GM10266 (cell line): ENCODE measurements at regions not wholly inside any gene's neighbourhood (a gene's known extent, or its start where the extent isn't known, plus 50 kb on each side); places are given as distances from the start of the nearest gene placed in this dataset.
"Not testable (repeated sequence)": the region's sequence is repeated elsewhere in the genome, so short reads cannot be mapped to it uniquely, and the experiment has no call there.

Experiments used
- DNase-seq: peaks from one replicate; pipeline ENCODE4 v3.0.0; 2012; ENCODE audit errors: extremely low spot score
- TF ChIP-seq, protein P1 (sequence below): IDR thresholded peaks from 2 replicates; pipeline ENCODE4 v1.5.1; 2012; ENCODE audit warnings: mild to moderate bottlenecking, low read depth; ENCODE audit not compliant: control insufficient read depth, insufficient read depth; ENCODE audit errors: missing control alignments

DNA sequence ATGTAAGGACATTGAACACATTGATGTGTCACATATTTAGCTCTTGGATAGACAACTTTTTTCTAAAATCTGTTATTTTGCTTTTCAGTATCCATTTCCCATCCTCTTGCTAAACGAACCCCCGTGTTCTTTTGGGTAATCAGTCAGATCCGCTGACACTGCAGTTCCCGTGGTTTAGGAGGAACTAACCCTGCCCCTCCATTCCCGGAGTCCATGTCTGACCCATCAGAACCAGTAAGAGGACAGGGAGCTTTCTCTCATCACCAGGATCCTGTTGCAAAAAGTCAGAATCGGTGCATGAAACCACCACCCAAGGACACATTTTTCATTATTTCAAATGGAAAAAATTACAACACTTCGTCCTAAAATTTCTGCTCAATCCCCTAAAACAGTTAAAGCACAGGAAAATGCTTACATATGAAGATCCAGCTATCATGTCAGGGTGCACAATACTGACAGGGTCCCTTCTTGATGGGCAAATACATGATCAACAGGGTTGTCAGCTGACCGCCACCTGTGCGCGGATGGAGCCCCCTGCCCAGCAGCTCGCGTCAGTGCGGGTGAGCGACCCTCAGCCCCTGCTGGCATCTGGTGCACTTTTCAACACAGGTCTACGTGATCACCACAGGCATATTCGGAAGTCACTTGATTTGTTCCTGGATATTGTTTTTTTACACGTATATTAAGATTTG lies 276.8 kb downstream of the ADGRD1 start:
- TF ChIP-seq, protein P1, sequence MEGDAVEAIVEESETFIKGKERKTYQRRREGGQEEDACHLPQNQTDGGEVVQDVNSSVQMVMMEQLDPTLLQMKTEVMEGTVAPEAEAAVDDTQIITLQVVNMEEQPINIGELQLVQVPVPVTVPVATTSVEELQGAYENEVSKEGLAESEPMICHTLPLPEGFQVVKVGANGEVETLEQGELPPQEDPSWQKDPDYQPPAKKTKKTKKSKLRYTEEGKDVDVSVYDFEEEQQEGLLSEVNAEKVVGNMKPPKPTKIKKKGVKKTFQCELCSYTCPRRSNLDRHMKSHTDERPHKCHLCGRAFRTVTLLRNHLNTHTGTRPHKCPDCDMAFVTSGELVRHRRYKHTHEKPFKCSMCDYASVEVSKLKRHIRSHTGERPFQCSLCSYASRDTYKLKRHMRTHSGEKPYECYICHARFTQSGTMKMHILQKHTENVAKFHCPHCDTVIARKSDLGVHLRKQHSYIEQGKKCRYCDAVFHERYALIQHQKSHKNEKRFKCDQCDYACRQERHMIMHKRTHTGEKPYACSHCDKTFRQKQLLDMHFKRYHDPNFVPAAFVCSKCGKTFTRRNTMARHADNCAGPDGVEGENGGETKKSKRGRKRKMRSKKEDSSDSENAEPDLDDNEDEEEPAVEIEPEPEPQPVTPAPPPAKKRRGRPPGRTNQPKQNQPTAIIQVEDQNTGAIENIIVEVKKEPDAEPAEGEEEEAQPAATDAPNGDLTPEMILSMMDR = no peak
- DNase-seq = no peak

DNA sequence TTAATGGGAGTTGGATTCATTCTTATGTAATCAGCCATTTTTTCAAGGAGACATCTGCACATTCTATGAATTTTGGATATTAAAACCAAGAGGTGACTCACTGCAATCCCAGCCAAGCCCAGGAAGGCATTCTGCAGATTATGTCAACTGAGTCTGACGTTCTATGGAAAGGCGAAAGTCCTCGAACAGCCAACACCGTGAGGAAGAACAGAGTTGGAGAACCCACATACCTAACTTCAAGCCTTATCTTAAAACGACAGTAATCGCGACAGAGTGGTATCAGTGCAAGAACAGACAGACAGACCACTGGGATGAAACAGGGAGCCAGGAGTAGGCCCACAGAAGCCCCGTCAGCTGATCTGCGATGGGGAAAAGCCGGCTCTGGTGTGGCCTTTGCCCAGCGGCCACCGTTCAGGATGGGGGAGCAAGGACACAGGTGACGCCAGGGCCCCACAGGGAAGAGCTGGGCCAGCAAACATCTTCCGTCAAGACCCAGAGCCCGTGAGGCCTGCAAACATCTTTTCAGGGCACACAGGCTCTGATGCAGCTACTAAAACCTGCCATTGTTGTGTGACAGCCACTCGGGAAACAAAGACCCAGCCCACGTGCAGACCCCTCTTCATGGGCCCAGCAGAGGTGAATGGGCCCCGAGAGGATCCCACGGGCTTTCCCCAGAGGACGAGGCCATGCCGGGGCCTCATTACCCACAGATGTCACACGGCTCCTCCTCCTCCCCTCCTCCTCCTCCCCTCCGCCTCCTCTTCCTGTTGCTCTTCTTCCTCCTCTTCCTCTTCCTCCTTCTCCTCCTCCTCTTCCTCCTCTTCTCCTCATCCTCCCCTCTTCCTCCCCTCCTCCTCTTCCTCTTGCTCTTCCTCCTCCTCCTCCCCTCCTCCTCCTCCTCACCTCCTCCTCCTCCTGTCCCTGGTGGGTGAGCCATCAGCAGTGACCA lies 277.6 kb downstream of the ADGRD1 start:
- no peak for DNase-seq
- TF ChIP-seq, protein P1 = no peak

DNA sequence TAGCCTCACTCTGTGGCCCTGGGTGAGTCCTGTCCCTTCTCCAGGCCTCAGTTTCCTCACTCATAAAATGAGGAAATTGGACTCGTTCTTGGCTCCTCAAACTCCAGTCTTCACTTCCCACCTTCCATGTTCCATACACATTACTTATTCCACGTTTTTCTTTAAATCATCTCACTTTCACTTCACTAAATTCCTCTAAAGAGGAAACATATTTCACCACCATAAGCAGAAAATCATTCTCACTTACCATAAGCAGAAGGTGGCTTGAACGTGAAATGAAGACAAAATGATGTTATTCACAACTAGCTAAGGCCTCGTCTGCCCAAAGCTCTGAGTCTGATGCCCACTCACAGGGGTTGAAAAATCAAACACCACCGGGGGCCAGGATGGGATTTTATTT lies 278.3 kb downstream of the ADGRD1 start:
- no peak for DNase-seq

DNA sequence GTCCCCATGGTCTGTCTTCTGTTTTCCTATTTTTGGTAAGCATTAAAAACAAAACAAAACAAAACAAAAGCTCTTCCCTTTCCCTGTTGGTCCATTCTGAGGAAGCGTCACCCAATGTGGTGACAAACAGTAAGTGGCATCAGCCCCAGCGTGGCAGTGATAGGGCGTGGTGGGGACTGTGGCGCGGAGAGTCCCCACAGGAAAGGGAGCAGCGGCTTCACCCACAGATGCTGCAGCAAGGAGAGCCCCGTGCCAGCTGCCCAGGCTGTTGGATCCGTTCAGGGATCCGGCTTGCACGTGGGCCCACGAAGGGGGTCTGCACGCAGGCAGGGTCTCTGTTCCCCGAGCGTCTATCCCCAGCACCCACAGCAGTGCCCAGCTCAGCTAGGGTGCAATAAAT lies 279.2 kb downstream of the ADGRD1 start:
- not testable (repeated sequence) for DNase-seq

More for the DNA sequence above, 278.3 kb downstream of the ADGRD1 start:
- TF ChIP-seq, protein P1 = no peak

DNA sequence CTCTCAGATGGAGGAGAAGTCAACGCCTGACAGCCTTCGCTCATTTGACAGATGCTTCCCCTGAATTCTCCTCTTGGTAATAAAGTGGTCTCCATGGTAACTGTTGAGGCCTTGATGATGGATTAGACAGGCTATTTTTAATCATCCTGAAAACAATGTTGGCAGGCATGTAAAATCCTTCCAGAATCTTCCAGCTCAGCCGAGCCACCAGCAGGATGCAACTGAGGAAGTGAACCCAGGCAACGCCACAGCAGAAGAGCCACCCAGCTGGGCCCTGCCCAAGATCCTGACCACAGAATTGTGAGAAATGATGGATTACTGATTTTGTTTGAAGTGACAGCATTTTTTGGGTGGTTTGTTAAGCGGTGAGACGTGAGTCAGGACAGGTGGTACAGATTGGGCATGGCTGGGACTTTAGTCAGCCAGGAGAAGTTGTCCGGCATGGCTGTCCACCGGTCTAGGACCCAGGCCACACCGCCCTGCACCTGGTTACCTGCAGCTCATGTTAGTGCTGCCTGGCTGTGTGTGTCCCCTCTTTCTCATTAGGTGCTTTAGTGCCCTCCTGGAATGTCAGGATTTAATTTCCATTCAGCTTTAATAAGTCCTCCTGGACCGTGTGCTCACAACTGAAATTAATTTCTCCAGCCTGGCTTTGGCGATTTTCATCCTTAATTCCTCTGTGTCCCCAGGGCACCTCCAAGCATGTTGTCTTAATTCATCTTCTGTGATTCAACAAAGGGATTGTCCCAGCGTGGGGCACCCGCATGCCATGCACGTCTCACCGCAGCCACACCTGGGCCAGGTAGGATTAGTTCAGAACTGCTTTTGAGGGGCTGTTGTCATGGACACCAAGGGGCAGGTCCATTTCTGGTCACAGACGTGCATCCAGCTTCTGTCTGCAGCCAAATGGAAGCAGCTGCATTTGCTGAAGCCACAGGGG lies 280.4 kb downstream of the ADGRD1 start:
- DNase-seq = not testable (repeated sequence)

DNA sequence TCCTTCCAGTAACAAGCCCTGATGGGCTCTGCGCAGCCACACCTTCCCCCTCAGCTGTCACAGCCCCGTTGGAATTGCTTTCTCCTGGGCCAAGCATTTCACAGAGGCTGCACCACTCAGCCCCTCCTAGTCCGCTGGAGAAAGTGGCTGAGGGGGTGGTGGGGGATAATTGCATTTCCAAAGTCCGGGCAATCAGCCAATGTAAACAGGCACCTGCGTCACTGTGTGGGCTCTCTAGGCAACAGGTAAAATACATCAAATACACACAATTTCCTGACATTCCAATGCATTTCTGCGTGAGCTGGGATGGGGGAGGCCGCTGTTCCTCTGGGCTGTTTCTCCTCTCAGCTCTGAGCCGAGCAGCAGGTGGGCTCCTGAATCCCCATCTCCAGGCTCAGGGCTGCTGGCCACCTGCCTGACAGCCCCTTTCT lies 281.1 kb downstream of the ADGRD1 start:
- DNase-seq = not testable (repeated sequence)

DNA sequence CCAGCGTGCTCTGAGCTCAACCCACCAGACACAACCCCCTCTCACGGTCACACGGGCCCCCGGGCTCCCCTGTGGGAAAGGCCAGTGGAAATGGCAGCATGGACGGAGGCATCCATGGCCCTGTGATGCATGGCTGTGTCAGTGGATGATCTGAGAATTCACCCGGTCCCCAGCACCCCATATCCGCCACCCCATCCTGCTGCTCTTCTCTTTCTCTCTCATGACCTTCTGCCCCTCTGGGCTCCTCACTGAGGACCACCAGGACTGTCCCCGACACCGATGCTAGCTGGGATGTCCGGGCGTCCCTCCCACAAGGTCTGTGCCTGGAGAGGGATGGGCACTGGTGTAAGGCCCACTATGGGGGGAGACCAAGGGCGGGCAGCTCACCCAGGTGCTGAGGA lies 282.2 kb downstream of the ADGRD1 start:
- TF ChIP-seq, protein P1 = no peak
- DNase-seq = no peak

DNA sequence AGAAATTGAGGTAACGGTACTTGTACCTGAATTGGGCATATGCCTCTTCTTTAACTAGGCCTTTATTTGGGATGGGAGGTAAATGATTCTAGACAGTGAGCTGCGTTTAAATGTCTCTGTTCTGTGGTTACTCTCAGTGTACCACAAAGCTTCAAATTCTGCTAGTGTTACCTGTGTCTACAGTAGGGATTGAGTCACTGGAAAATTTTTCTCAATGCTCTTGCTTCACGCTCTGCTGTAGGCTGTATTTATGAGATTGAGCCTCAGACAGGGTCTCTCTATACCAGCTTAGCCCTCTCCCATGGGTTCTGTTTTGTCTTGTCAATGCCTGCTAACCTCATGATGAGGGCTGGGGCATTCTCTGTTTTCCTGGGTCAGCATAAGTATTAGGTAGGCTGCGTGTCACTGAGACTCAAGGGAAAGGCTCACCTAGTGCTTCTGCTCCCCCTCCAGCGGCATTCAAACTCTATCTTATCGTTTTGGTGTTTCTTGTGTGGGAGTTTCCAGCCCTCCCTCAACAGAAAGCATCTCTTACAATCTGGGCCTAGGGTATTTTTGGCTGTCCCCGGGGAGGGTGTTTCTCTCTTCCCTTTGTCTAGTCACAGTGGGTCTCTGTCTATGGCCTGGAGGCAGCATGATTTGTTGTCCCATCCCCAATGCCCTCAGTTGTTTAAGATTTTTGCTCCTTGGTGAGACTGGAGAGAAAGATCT lies 285.8 kb downstream of the ADGRD1 start:
- TF ChIP-seq, protein P1 = no peak
- peak; percentile 73 for DNase-seq
